ENCODE measurements at regions not wholly inside any gene's neighbourhood (a gene's known extent, or its start where the extent isn't known, plus 50 kb on each side); places are given as distances from the start of the nearest gene placed in this dataset.
"Not testable (repeated sequence)": the region's sequence is repeated elsewhere in the genome, so short reads cannot be mapped to it uniquely, and the experiment has no call there.

- H3K9ac ChIP-seq (ENCODE audit: low read depth in 2 of 2, low read length in 2 of 2): no peak overlapping the region
- no peaks in the 10 kb centered on the region for H3K9me3 ChIP-seq
- H3K27me3 ChIP-seq: no peaks in the 10 kb centered on the region
- no peaks in the 10 kb centered on the region for H3K36me3 ChIP-seq
- H3K27ac ChIP-seq: no peak overlapping the region
- no peak overlapping the region for H3K4me3 ChIP-seq
- no peak for DNase-seq
- TF ChIP-seq CTCF (IDR thresholded peaks at IDR 0.05): no peak
- intact Hi-C loops (cut with DNase I): no loop called here
- H3K4me1 ChIP-seq: no peaks in the 10 kb centered on the region
Measured at GRCh38 chr7:83749495-83749894, 100.6 kb upstream of the SEMA3E start.

GRCh38 chr7:83739527-83739926, 90.6 kb upstream of the SEMA3E start:
- no peak for DNase-seq
- intact Hi-C loops (cut with DNase I): no loop called here

DNA sequence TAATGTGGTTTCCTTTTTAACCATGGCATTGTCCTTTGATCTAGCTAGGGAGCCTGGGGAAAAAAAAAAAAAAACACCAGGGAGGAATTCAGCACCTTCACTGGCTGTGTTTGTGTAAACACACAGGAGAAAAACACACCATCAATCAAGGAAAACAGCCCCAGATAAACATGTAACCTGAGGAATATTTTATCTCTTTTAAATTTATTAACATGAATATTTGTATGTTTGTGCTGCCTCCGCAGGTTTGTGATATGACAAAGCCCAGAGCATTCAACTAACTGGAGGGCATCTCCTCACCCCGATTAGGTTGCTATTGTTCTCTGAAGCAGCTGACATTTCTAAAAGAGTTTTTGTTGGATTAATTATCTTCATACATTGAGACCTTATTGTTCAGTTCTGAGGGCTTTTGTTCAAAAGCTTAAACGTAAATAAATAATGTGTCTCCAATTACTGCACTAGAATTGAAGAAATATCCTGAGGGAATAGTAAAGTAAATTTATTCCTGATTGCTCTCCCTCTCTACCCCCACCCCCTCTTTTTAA, 89.4 kb upstream of the SEMA3E start:
- H3K4me1 ChIP-seq: no peaks in the 10 kb centered on the region
- no peak overlapping the region for H3K27ac ChIP-seq
- intact Hi-C loops (cut with DNase I): no loop called here
- no peak for DNase-seq
- no peaks in the 10 kb centered on the region for H3K27me3 ChIP-seq
- H3K4me3 ChIP-seq: no peak overlapping the region
- H3K9me3 ChIP-seq: no peaks in the 10 kb centered on the region
- TF ChIP-seq CTCF (IDR thresholded peaks at IDR 0.05): no peak
- no peak overlapping the region for H3K9ac ChIP-seq (ENCODE audit: low read depth in 2 of 2, low read length in 2 of 2)
- H3K36me3 ChIP-seq: no peaks in the 10 kb centered on the region

More at GRCh38 chr7:83739527-83739926, 90.6 kb upstream of the SEMA3E start:
- no peaks in the 10 kb centered on the region for H3K9me3 ChIP-seq
- no peaks in the 10 kb centered on the region for H3K27me3 ChIP-seq
- no peak for TF ChIP-seq CTCF (IDR thresholded peaks at IDR 0.05)
- H3K4me1 ChIP-seq: no peaks in the 10 kb centered on the region
- no peak overlapping the region for H3K9ac ChIP-seq (ENCODE audit: low read depth in 2 of 2, low read length in 2 of 2)
- H3K27ac ChIP-seq: no peak overlapping the region
- H3K4me3 ChIP-seq: no peak overlapping the region
- H3K36me3 ChIP-seq: no peaks in the 10 kb centered on the region

DNA sequence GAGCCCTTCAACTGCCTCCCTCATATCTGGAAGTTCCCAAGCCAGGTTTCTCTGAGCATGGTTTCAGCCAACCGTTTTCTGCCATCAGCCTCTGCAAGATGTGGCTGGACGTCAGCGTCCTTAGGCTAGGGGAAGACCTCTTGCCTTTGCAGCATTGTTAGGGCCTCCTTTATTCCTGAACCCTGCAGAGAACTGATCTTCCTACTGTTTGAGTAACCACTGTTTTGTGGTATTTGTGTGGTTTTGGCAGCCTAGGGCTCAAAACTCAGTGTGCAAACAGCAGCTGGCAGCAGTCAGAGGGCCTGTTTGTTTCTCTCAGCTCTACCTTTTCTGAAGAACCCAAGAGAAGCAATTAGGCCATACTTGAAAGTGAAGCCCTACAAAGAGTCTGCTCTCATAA, 83.4 kb upstream of the SEMA3E start:
- intact Hi-C loops (cut with DNase I): no loop called here
- no peak for DNase-seq
- Histone ChIP-seq H3K27ac (no peak overlapping the region), H3K36me3 (no peaks in the 10 kb centered on the region), H3K27me3 (no peaks in the 10 kb centered on the region), H3K4me3 (no peak overlapping the region), H3K4me1 (no peaks in the 10 kb centered on the region), H3K9ac (ENCODE audit: low read depth in 2 of 2, low read length in 2 of 2) (no peak overlapping the region), H3K9me3 (no peaks in the 10 kb centered on the region)
- no peak for TF ChIP-seq CTCF (IDR thresholded peaks at IDR 0.05)

DNA sequence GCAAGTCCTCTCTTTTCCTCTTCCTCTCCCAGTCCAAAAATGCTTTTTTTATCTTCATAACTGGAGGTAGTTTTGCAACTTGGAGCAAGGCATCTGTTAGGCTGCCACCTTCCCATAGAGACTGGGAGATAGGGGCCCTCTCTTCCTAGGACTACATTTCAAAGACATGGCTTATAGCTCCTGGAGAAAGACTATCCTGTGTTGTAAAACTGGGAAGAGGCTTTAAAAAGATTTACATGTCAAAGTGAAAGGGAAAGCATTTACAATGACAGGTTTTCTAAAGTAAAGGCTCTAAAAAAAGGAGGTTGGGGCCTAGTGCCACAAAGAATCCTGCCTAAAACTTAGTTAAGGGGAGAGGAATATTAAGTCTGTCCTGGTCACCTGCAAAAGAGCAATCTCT, 82.2 kb upstream of the SEMA3E start:
- no peak for TF ChIP-seq CTCF (IDR thresholded peaks at IDR 0.05)
- Histone ChIP-seq H3K9me3 (no peaks in the 10 kb centered on the region), H3K27ac (no peak overlapping the region), H3K4me1 (no peaks in the 10 kb centered on the region), H3K4me3 (no peak overlapping the region), H3K27me3 (no peaks in the 10 kb centered on the region), H3K9ac (ENCODE audit: low read depth in 2 of 2, low read length in 2 of 2) (no peak overlapping the region), H3K36me3 (no peaks in the 10 kb centered on the region)
- intact Hi-C loops (cut with DNase I): no loop called here
- no peak for DNase-seq

DNA sequence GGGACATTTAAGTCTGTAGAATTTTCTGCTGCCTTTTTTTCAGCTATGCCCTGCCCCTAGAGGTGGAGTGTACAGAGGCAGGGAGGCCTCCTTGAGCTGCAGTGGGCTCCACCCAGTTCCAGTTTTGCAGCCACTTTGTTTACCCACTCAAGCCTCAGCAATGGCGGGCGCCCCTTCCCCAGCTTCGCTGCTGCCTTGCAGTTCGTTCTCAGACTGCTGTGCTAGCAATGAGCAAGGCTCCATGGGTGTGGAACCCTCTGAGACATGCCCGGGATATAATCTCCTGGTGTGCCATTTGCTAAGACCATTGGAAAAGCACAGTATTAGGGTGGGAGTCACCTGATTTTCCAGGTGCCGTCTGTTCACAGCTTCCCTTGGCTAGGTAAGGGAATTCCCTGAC, 68.0 kb upstream of the SEMA3E start:
- H3K4me1 ChIP-seq; H3K4me3 ChIP-seq; intact Hi-C loops (cut with DNase I); DNase-seq; H3K27me3 ChIP-seq; H3K9ac ChIP-seq (ENCODE audit: low read depth in 2 of 2, low read length in 2 of 2); H3K9me3 ChIP-seq; H3K36me3 ChIP-seq; H3K27ac ChIP-seq: not testable (repeated sequence)
